ENCODE measurements at regions not wholly inside any gene's neighbourhood (a gene's known extent, or its start where the extent isn't known, plus 50 kb on each side); places are given as distances from the start of the nearest gene placed in this dataset.

- Mint-ChIP-seq H3K27me3 (ENCODE audit: low read depth) (no peaks in the 10 kb centered on the region), H3K36me3 (ENCODE audit: low read depth) (no peaks in the 10 kb centered on the region), H3K4me1 (ENCODE audit: low read depth) (no peaks in the 10 kb centered on the region), H3K27ac (no peak overlapping the region), H3K4me3 (no peak overlapping the region), H3K9me3 (peaks cover 32% of the 10 kb centered on the region)
- no peak for DNase-seq (ENCODE audit: low spot score)
These were observed 1162.5 kb upstream of the PRMT6 start for GRCh38 chr1:105894006-105894405.

- DNase-seq (ENCODE audit: low spot score) = no peak
- Mint-ChIP-seq H3K36me3 (ENCODE audit: low read depth) (no peaks in the 10 kb centered on the region), H3K27me3 (ENCODE audit: low read depth) (no peaks in the 10 kb centered on the region), H3K4me3 (no peak overlapping the region), H3K4me1 (ENCODE audit: low read depth) (no peaks in the 10 kb centered on the region), H3K27ac (no peak overlapping the region), H3K9me3 (peaks cover 31% of the 10 kb centered on the region)
These were observed 1146.7 kb upstream of the PRMT6 start for GRCh38 chr1:105909811-105910210.

- H3K4me3 Mint-ChIP-seq = no peak overlapping the region
- no peak for DNase-seq (ENCODE audit: low spot score)
- no peaks in the 10 kb centered on the region for H3K4me1 Mint-ChIP-seq (ENCODE audit: low read depth)
- no peaks in the 10 kb centered on the region for H3K36me3 Mint-ChIP-seq (ENCODE audit: low read depth)
- H3K9me3 Mint-ChIP-seq = peaks cover 20% of the 10 kb centered on the region
- no peaks in the 10 kb centered on the region for H3K27me3 Mint-ChIP-seq (ENCODE audit: low read depth)
- H3K27ac Mint-ChIP-seq = no peak overlapping the region
These were observed 1142.1 kb upstream of the PRMT6 start for GRCh38 chr1:105914403-105914802.

GRCh38 chr1:105934806-105935205 is 1121.7 kb upstream of the PRMT6 start:
- Mint-ChIP-seq H3K36me3 (ENCODE audit: low read depth) (no peaks in the 10 kb centered on the region), H3K9me3 (peaks cover 40% of the 10 kb centered on the region), H3K4me3 (no peak overlapping the region), H3K27ac (no peak overlapping the region), H3K4me1 (ENCODE audit: low read depth) (no peaks in the 10 kb centered on the region), H3K27me3 (ENCODE audit: low read depth) (no peaks in the 10 kb centered on the region)
- DNase-seq (ENCODE audit: low spot score) = no peak

GRCh38 chr1:105964879-105965278 is 1091.6 kb upstream of the PRMT6 start:
- H3K4me3 Mint-ChIP-seq = no peak overlapping the region
- H3K27me3 Mint-ChIP-seq (ENCODE audit: low read depth) = no peaks in the 10 kb centered on the region
- peaks cover 48% of the 10 kb centered on the region for H3K9me3 Mint-ChIP-seq

GRCh38 chr1:105997516-105997915 is 1059.0 kb upstream of the PRMT6 start:
- Mint-ChIP-seq H3K4me3 (no peak overlapping the region), H3K27me3 (ENCODE audit: low read depth) (no peaks in the 10 kb centered on the region), H3K4me1 (ENCODE audit: low read depth) (no peaks in the 10 kb centered on the region), H3K9me3 (peaks cover 33% of the 10 kb centered on the region), H3K36me3 (ENCODE audit: low read depth) (no peaks in the 10 kb centered on the region), H3K27ac (no peak overlapping the region)
- DNase-seq (ENCODE audit: low spot score) = no peak

More at GRCh38 chr1:105964879-105965278, 1091.6 kb upstream of the PRMT6 start:
- Mint-ChIP-seq H3K4me1 (ENCODE audit: low read depth) (no peaks in the 10 kb centered on the region), H3K27ac (no peak overlapping the region), H3K36me3 (ENCODE audit: low read depth) (no peaks in the 10 kb centered on the region)
- DNase-seq (ENCODE audit: low spot score) = no peak

- no peaks in the 10 kb centered on the region for H3K27me3 Mint-ChIP-seq (ENCODE audit: low read depth)
- peaks cover 22% of the 10 kb centered on the region for H3K9me3 Mint-ChIP-seq
- H3K4me1 Mint-ChIP-seq (ENCODE audit: low read depth) = no peaks in the 10 kb centered on the region
- no peak overlapping the region for H3K4me3 Mint-ChIP-seq
- no peak overlapping the region for H3K27ac Mint-ChIP-seq
- no peaks in the 10 kb centered on the region for H3K36me3 Mint-ChIP-seq (ENCODE audit: low read depth)
- DNase-seq (ENCODE audit: low spot score) = no peak
These were observed 1034.1 kb upstream of the PRMT6 start for GRCh38 chr1:106022312-106022902.

GRCh38 chr1:106027871-106028270 is 1028.6 kb upstream of the PRMT6 start:
- Mint-ChIP-seq H3K36me3 (ENCODE audit: low read depth) (no peaks in the 10 kb centered on the region), H3K9me3 (peaks cover 17% of the 10 kb centered on the region), H3K27ac (no peak overlapping the region), H3K4me3 (no peak overlapping the region), H3K27me3 (ENCODE audit: low read depth) (no peaks in the 10 kb centered on the region), H3K4me1 (ENCODE audit: low read depth) (no peaks in the 10 kb centered on the region)
- no peak for DNase-seq (ENCODE audit: low spot score)

- no peaks in the 10 kb centered on the region for H3K36me3 Mint-ChIP-seq (ENCODE audit: low read depth)
- no peak overlapping the region for H3K4me3 Mint-ChIP-seq
- H3K27me3 Mint-ChIP-seq (ENCODE audit: low read depth) = no peaks in the 10 kb centered on the region
- peaks cover 52% of the 10 kb centered on the region for H3K9me3 Mint-ChIP-seq
- no peak overlapping the region for H3K27ac Mint-ChIP-seq
- DNase-seq (ENCODE audit: low spot score) = no peak
- H3K4me1 Mint-ChIP-seq (ENCODE audit: low read depth) = no peaks in the 10 kb centered on the region
These were observed 1018.9 kb upstream of the PRMT6 start for GRCh38 chr1:106037526-106037925.

- Mint-ChIP-seq H3K27me3 (ENCODE audit: low read depth) (no peaks in the 10 kb centered on the region), H3K4me1 (ENCODE audit: low read depth) (no peaks in the 10 kb centered on the region)
These were observed 1018.2 kb upstream of the PRMT6 start for GRCh38 chr1:106038260-106038659.

GRCh38 chr1:106043971-106044370 is 1012.5 kb upstream of the PRMT6 start:
- H3K4me1 Mint-ChIP-seq (ENCODE audit: low read depth) = no peaks in the 10 kb centered on the region
- H3K4me3 Mint-ChIP-seq = no peak overlapping the region
- H3K9me3 Mint-ChIP-seq = peaks cover 52% of the 10 kb centered on the region
- no peaks in the 10 kb centered on the region for H3K27me3 Mint-ChIP-seq (ENCODE audit: low read depth)
- no peak for DNase-seq (ENCODE audit: low spot score)
- no peaks in the 10 kb centered on the region for H3K36me3 Mint-ChIP-seq (ENCODE audit: low read depth)
- H3K27ac Mint-ChIP-seq = no peak overlapping the region

More at GRCh38 chr1:106038260-106038659, 1018.2 kb upstream of the PRMT6 start:
- DNase-seq (ENCODE audit: low spot score) = no peak
- H3K27ac Mint-ChIP-seq = no peak overlapping the region
- H3K36me3 Mint-ChIP-seq (ENCODE audit: low read depth) = no peaks in the 10 kb centered on the region
- no peak overlapping the region for H3K4me3 Mint-ChIP-seq
- H3K9me3 Mint-ChIP-seq = peaks cover 58% of the 10 kb centered on the region

GRCh38 chr1:106047210-106047609 is 1009.3 kb upstream of the PRMT6 start:
- H3K27me3 Mint-ChIP-seq (ENCODE audit: low read depth) = no peaks in the 10 kb centered on the region
- no peak overlapping the region for H3K4me3 Mint-ChIP-seq
- DNase-seq (ENCODE audit: low spot score) = no peak
- H3K9me3 Mint-ChIP-seq = peaks cover 38% of the 10 kb centered on the region
- H3K27ac Mint-ChIP-seq = no peak overlapping the region
- no peaks in the 10 kb centered on the region for H3K4me1 Mint-ChIP-seq (ENCODE audit: low read depth)
- H3K36me3 Mint-ChIP-seq (ENCODE audit: low read depth) = no peaks in the 10 kb centered on the region

- Mint-ChIP-seq H3K4me3 (no peak overlapping the region), H3K36me3 (ENCODE audit: low read depth) (no peaks in the 10 kb centered on the region), H3K27me3 (ENCODE audit: low read depth) (no peaks in the 10 kb centered on the region), H3K4me1 (ENCODE audit: low read depth) (no peaks in the 10 kb centered on the region), H3K27ac (no peak overlapping the region), H3K9me3 (peaks cover 28% of the 10 kb centered on the region)
- no peak for DNase-seq (ENCODE audit: low spot score)
These were observed 1006.9 kb upstream of the PRMT6 start for GRCh38 chr1:106049595-106049994.

- no peak for DNase-seq (ENCODE audit: low spot score)
- H3K9me3 Mint-ChIP-seq = peaks cover 18% of the 10 kb centered on the region
- H3K4me1 Mint-ChIP-seq (ENCODE audit: low read depth) = no peaks in the 10 kb centered on the region
- no peaks in the 10 kb centered on the region for H3K36me3 Mint-ChIP-seq (ENCODE audit: low read depth)
- H3K4me3 Mint-ChIP-seq = no peak overlapping the region
- no peaks in the 10 kb centered on the region for H3K27me3 Mint-ChIP-seq (ENCODE audit: low read depth)
- no peak overlapping the region for H3K27ac Mint-ChIP-seq
These were observed 1000.6 kb upstream of the PRMT6 start for GRCh38 chr1:106055855-106056254.

Measured in T-helper 2 cell treated with Interferon-gamma antibody and Interleukin-4, amounts not matched to agents 5 μg/mL and 100 μg/mL, for 36 hours (primary cell).